ENCODE measurements at regions not wholly inside any gene's neighbourhood (a gene's known extent, or its start where the extent isn't known, plus 50 kb on each side); places are given as distances from the start of the nearest gene placed in this dataset.

- TF ChIP-seq, protein P1, sequence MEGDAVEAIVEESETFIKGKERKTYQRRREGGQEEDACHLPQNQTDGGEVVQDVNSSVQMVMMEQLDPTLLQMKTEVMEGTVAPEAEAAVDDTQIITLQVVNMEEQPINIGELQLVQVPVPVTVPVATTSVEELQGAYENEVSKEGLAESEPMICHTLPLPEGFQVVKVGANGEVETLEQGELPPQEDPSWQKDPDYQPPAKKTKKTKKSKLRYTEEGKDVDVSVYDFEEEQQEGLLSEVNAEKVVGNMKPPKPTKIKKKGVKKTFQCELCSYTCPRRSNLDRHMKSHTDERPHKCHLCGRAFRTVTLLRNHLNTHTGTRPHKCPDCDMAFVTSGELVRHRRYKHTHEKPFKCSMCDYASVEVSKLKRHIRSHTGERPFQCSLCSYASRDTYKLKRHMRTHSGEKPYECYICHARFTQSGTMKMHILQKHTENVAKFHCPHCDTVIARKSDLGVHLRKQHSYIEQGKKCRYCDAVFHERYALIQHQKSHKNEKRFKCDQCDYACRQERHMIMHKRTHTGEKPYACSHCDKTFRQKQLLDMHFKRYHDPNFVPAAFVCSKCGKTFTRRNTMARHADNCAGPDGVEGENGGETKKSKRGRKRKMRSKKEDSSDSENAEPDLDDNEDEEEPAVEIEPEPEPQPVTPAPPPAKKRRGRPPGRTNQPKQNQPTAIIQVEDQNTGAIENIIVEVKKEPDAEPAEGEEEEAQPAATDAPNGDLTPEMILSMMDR (IDR thresholded peaks at IDR 0.05; ENCODE audit: insufficient read depth, low read depth, low read length, missing control alignments): no peak
- H3K4me3 ChIP-seq (ENCODE audit: low read depth, low read length): no peak overlapping the region
- no peak for DNase-seq (ENCODE audit: low read depth)
Measured at GRCh38 chr7:70870349-70870748, 261.6 kb upstream of the GALNT17 start.

GRCh38 chr7:70872188-70872587 lies 259.8 kb upstream of the GALNT17 start:
- TF ChIP-seq, protein P1 (IDR thresholded peaks at IDR 0.05; ENCODE audit: insufficient read depth, low read depth, low read length, missing control alignments): no peak
- no peak overlapping the region for H3K4me3 ChIP-seq (ENCODE audit: low read depth, low read length)
- DNase-seq (ENCODE audit: low read depth): no peak

GRCh38 chr7:70881167-70881847 lies 250.6 kb upstream of the GALNT17 start:
- TF ChIP-seq, protein P1 (IDR thresholded peaks at IDR 0.05; ENCODE audit: insufficient read depth, low read depth, low read length, missing control alignments): no peak
- no peak overlapping the region for H3K4me3 ChIP-seq (ENCODE audit: low read depth, low read length)
- DNase-seq (ENCODE audit: low read depth): no peak

DNA sequence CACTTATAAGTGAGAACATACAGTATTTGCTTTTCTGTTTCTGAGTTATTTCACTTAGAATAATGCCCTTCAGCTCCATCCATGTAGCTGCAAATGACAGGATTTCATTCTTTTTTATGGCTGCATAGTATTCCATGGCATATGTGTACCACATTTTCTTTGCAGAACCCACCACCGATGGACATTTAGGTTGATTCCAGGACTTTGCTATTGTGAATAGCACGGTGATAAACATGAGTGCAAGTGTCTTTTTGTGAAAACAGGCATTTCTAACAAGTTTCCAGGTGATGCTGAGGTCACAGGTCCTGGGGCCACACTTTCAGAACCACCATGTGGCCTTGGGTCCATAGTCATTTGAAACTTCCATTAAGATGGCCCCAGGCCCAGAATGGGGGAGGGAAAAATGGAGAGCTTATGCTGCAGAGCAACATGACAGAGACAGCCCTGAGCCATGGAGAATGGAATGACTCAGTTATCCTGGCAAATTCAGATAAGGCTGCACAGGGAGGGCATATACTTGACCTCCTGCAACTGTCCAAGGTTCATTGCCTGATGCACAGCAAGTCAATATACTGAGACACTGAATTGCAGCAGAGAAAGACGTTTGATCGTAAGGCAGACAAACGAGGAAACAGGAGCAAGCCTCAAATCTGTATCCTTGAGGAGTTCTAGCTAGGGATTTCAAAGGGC lies 248.0 kb upstream of the GALNT17 start:
- no peak overlapping the region for H3K4me3 ChIP-seq (ENCODE audit: low read depth, low read length)
- DNase-seq (ENCODE audit: low read depth): no peak
- TF ChIP-seq, protein P1 (IDR thresholded peaks at IDR 0.05; ENCODE audit: insufficient read depth, low read depth, low read length, missing control alignments): no peak

DNA sequence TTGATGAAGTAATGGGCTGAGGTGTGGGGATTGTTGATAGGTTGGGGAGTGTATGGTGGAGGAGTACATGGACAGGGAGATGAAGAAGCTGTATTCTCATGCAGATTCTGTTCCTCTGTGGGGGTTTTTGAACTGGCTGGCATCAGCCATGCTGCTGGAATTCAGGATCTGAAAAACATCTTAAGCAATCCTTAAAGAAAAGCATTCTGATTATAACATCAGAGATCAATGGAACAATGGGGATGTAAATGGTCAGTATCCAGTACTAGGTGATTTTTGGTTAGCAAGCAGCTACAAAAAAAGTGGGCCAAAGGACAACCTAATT lies 247.5 kb upstream of the GALNT17 start:
- TF ChIP-seq, protein P1 (IDR thresholded peaks at IDR 0.05; ENCODE audit: insufficient read depth, low read depth, low read length, missing control alignments): no peak
- DNase-seq (ENCODE audit: low read depth): no peak

GRCh38 chr7:70884809-70885208 lies 247.1 kb upstream of the GALNT17 start:
- H3K4me3 ChIP-seq (ENCODE audit: low read depth, low read length): no peak overlapping the region
- DNase-seq (ENCODE audit: low read depth): no peak
- TF ChIP-seq, protein P1 (IDR thresholded peaks at IDR 0.05; ENCODE audit: insufficient read depth, low read depth, low read length, missing control alignments): no peak

More for the DNA sequence above, 247.5 kb upstream of the GALNT17 start:
- H3K4me3 ChIP-seq (ENCODE audit: low read depth, low read length): no peak overlapping the region
